ENCODE measurements at regions not wholly inside any gene's neighbourhood (a gene's known extent, or its start where the extent isn't known, plus 50 kb on each side); places are given as distances from the start of the nearest gene placed in this dataset.

DNA sequence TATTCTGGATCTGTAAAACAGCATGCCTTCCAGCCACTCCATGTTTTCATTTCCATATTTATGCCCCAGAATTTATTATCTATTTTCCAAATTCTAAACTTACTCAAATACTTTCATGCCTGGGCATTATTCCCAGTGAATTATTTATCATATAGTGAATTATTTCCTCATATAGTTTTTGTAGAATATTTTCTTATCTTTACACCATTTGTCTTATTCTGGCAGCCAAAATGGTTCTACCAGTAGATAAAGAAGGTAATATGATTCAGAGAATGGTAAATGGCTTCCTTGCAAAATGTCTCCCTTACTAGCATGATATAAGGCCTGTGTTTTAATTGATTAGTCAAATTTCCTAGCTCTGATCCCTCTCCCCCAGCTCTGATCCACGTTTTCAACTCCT, 305.8 kb downstream of the SPRY2 start:
- no peak overlapping the region for H3K9ac ChIP-seq (ENCODE audit: low read depth in 1 of 2, low read length in 2 of 2)
- no peaks in the 10 kb centered on the region for H3K9me3 ChIP-seq (ENCODE audit: control insufficient read depth in 4 of 4, low read length in 3 of 4)
- TF ChIP-seq RAD21 (IDR thresholded peaks at IDR 0.05) (no peak), RXRA (IDR thresholded peaks at IDR 0.05) (no peak), SP1 (IDR thresholded peaks at IDR 0.05) (no peak), FOXA1 (IDR thresholded peaks at IDR 0.05) (no peak), EGR1 (IDR thresholded peaks at IDR 0.05; ENCODE audit: low read depth in 2 of 2) (no peak), YY1 (IDR thresholded peaks at IDR 0.05) (no peak), NR2F2 (IDR thresholded peaks at IDR 0.05) (no peak)
- TF ChIP-seq, protein P1, sequence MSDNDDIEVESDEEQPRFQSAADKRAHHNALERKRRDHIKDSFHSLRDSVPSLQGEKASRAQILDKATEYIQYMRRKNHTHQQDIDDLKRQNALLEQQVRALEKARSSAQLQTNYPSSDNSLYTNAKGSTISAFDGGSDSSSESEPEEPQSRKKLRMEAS (IDR thresholded peaks at IDR 0.05): no peak
- TF ChIP-seq, protein P2, sequence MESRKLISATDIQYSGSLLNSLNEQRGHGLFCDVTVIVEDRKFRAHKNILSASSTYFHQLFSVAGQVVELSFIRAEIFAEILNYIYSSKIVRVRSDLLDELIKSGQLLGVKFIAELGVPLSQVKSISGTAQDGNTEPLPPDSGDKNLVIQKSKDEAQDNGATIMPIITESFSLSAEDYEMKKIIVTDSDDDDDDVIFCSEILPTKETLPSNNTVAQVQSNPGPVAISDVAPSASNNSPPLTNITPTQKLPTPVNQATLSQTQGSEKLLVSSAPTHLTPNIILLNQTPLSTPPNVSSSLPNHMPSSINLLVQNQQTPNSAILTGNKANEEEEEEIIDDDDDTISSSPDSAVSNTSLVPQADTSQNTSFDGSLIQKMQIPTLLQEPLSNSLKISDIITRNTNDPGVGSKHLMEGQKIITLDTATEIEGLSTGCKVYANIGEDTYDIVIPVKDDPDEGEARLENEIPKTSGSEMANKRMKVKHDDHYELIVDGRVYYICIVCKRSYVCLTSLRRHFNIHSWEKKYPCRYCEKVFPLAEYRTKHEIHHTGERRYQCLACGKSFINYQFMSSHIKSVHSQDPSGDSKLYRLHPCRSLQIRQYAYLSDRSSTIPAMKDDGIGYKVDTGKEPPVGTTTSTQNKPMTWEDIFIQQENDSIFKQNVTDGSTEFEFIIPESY (IDR thresholded peaks at IDR 0.05): no peak
- H3K36me3 ChIP-seq (ENCODE audit: control insufficient read depth in 4 of 4, insufficient read depth in 3 of 4, low read depth in 1 of 4, low read length in 3 of 4): no peaks in the 10 kb centered on the region
- H3K27me3 ChIP-seq (ENCODE audit: control insufficient read depth in 4 of 4, insufficient read depth in 4 of 4, low read length in 3 of 4): no peaks in the 10 kb centered on the region
- WGBS: 83% methylated on average over 1 of the region's 1 CpG
- no peak for DNase-seq (ENCODE audit: low spot score)
- H3K4me3 ChIP-seq (ENCODE audit: low read depth in 1 of 3, low read length in 3 of 3): no peak overlapping the region
- H3K4me1 ChIP-seq (ENCODE audit: control insufficient read depth in 4 of 4, insufficient read depth in 4 of 4, low read length in 3 of 4): peaks cover 0 to 4% (median 3%) of the 10 kb centered on the region in 4 donors
- H3K27ac ChIP-seq (ENCODE audit: low read depth in 1 of 2, low read length in 2 of 2): no peak overlapping the region

DNA sequence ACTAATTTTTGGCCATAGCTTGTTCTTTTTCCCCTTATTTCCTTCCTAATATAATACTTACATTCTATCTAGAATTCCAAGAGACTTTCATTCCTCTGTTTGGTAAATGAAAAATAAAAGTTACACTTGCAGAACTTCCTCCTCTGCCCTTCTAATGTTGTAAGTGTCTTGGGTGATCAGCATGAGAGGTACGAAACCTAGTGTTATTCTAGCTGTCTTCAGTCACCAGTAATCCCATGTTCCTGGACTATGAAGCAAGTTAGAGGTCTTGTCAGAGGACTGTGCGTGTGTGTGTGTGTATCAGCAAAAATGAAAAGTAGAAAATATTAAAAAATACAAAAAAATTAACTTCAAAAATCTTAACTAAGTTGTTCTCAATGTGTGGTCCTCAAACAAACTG, 307.0 kb downstream of the SPRY2 start:
- Histone ChIP-seq H3K4me1 (ENCODE audit: control insufficient read depth in 4 of 4, insufficient read depth in 4 of 4, low read length in 3 of 4) (peaks cover 0 to 5% (median 4%) of the 10 kb centered on the region in 4 donors), H3K27me3 (ENCODE audit: control insufficient read depth in 4 of 4, insufficient read depth in 4 of 4, low read length in 3 of 4) (no peaks in the 10 kb centered on the region), H3K9me3 (ENCODE audit: control insufficient read depth in 4 of 4, low read length in 3 of 4) (no peaks in the 10 kb centered on the region), H3K4me3 (ENCODE audit: low read depth in 1 of 3, low read length in 3 of 3) (no peak overlapping the region), H3K27ac (ENCODE audit: low read depth in 1 of 2, low read length in 2 of 2) (no peak overlapping the region), H3K9ac (ENCODE audit: low read depth in 1 of 2, low read length in 2 of 2) (no peak overlapping the region), H3K36me3 (ENCODE audit: control insufficient read depth in 4 of 4, insufficient read depth in 3 of 4, low read depth in 1 of 4, low read length in 3 of 4) (no peaks in the 10 kb centered on the region)
- 87% methylated on average over 2 of the region's 2 CpGs for WGBS
- TF ChIP-seq HNF4G (IDR thresholded peaks at IDR 0.05) (no peak), GABPA (IDR thresholded peaks at IDR 0.05 in 1 of 2, conservative IDR thresholded peaks at IDR 0.05 in 1 of 2) (no peak), RXRA (IDR thresholded peaks at IDR 0.05) (no peak), YY1 (IDR thresholded peaks at IDR 0.05) (no peak), TAF1 (conservative IDR thresholded peaks at IDR 0.05) (no peak), JUND (IDR thresholded peaks at IDR 0.05) (no peak), SP1 (IDR thresholded peaks at IDR 0.05) (no peak), NR2F2 (IDR thresholded peaks at IDR 0.05) (no peak), FOXA1 (IDR thresholded peaks at IDR 0.05) (no peak), EGR1 (IDR thresholded peaks at IDR 0.05; ENCODE audit: low read depth in 2 of 2) (no peak), RAD21 (IDR thresholded peaks at IDR 0.05) (no peak), HNF4A (conservative IDR thresholded peaks at IDR 0.05) (no peak), FOXA2 (IDR thresholded peaks at IDR 0.05) (no peak)
- TF ChIP-seq, protein P3, sequence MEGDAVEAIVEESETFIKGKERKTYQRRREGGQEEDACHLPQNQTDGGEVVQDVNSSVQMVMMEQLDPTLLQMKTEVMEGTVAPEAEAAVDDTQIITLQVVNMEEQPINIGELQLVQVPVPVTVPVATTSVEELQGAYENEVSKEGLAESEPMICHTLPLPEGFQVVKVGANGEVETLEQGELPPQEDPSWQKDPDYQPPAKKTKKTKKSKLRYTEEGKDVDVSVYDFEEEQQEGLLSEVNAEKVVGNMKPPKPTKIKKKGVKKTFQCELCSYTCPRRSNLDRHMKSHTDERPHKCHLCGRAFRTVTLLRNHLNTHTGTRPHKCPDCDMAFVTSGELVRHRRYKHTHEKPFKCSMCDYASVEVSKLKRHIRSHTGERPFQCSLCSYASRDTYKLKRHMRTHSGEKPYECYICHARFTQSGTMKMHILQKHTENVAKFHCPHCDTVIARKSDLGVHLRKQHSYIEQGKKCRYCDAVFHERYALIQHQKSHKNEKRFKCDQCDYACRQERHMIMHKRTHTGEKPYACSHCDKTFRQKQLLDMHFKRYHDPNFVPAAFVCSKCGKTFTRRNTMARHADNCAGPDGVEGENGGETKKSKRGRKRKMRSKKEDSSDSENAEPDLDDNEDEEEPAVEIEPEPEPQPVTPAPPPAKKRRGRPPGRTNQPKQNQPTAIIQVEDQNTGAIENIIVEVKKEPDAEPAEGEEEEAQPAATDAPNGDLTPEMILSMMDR (IDR thresholded peaks at IDR 0.05; ENCODE audit: low read depth, low read length, missing input control): no peak
- TF ChIP-seq, protein P4, sequence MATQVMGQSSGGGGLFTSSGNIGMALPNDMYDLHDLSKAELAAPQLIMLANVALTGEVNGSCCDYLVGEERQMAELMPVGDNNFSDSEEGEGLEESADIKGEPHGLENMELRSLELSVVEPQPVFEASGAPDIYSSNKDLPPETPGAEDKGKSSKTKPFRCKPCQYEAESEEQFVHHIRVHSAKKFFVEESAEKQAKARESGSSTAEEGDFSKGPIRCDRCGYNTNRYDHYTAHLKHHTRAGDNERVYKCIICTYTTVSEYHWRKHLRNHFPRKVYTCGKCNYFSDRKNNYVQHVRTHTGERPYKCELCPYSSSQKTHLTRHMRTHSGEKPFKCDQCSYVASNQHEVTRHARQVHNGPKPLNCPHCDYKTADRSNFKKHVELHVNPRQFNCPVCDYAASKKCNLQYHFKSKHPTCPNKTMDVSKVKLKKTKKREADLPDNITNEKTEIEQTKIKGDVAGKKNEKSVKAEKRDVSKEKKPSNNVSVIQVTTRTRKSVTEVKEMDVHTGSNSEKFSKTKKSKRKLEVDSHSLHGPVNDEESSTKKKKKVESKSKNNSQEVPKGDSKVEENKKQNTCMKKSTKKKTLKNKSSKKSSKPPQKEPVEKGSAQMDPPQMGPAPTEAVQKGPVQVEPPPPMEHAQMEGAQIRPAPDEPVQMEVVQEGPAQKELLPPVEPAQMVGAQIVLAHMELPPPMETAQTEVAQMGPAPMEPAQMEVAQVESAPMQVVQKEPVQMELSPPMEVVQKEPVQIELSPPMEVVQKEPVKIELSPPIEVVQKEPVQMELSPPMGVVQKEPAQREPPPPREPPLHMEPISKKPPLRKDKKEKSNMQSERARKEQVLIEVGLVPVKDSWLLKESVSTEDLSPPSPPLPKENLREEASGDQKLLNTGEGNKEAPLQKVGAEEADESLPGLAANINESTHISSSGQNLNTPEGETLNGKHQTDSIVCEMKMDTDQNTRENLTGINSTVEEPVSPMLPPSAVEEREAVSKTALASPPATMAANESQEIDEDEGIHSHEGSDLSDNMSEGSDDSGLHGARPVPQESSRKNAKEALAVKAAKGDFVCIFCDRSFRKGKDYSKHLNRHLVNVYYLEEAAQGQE (IDR thresholded peaks at IDR 0.05): no peak
- TF ChIP-seq, protein P5, sequence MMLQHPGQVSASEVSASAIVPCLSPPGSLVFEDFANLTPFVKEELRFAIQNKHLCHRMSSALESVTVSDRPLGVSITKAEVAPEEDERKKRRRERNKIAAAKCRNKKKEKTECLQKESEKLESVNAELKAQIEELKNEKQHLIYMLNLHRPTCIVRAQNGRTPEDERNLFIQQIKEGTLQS (IDR thresholded peaks at IDR 0.05): no peak
- TF ChIP-seq, protein P2 (IDR thresholded peaks at IDR 0.05): no peak
- TF ChIP-seq, protein P1 (IDR thresholded peaks at IDR 0.05): no peak
- no peak for DNase-seq (ENCODE audit: low spot score)

Data from liver (tissue), 8 donors.